Adrenal gland (tissue), 9 donors: ENCODE measurements at regions not wholly inside any gene's neighbourhood (a gene's known extent, or its start where the extent isn't known, plus 50 kb on each side); places are given as distances from the start of the nearest gene placed in this dataset.
"Not testable (repeated sequence)": the region's sequence is repeated elsewhere in the genome, so short reads cannot be mapped to it uniquely, and the experiment has no call there.

ENCODE experiments used
- DNase-seq, 7 donors: peaks; one replicate each; pipeline ENCODE4 v3.0.0-alpha.2; 2019 to 2020
- H3K27ac ChIP-seq, 5 donors: fragments of 200-600 bp; sonication (generic) in 4 of 5; 1 replicate in 3 of 5; 2 replicates in 2 of 5; pipeline versions ENCODE4 v1.5.1 to v1.8.0; 2016 to 2020; ENCODE audit warnings: mild to moderate bottlenecking in 1 of 5
- H3K27me3 ChIP-seq: fragments of 200-600 bp; 2 replicates; pipeline ENCODE4 v1.8.0; 2021
- H3K36me3 ChIP-seq, 2 donors: fragments of 200-600 bp; replicated peaks in 1 of 2; 1 replicate in 1 of 2; 2 replicates in 1 of 2; pipeline versions ENCODE4 v1.5.1 to v1.8.0; 2018 to 2022
- H3K4me1 ChIP-seq, 2 donors: fragments of 200-600 bp; replicated peaks in 1 of 2; 1 replicate in 1 of 2; 2 replicates in 1 of 2; pipeline versions ENCODE4 v1.5.1 to v1.8.0; 2018 to 2021
- H3K4me3 ChIP-seq, 4 donors: fragments of 200-600 bp; sonication (generic) in 3 of 4; one replicate each; pipeline ENCODE4 v1.5.1; 2016 to 2018
- H3K9me3 ChIP-seq, 3 donors: fragments of 200-600 bp; sonication (generic) in 1 of 3; replicated peaks in 1 of 3; 1 replicate in 2 of 3; 2 replicates in 1 of 3; pipeline versions ENCODE4 v1.5.1 to v1.8.0; 2016 to 2021
- POLR2A ChIP-seq, 2 donors: fragments of 450-650 bp; IDR thresholded peaks; one replicate each; pipeline ENCODE4 v1.6.1; 2017; ENCODE audit warnings: antibody characterized with exemption in 2 of 2, mild to moderate bottlenecking in 2 of 2, moderate library complexity in 1 of 2
- WGBS, 4 donors: extraction: QIAGEN DNeasy Blood & Tissue Kit in 2 of 4; methylation state at CpG; one replicate each; pipeline versions ENCODE4 v1.1.5 to v1.1.7; 2013 to 2017; 5-methylcytosine and 5-hydroxymethylcytosine counted together
- intact Hi-C, 2 donors: fragments of 100-400 bp; cut with DNase I; formaldehyde crosslinking; loops; one replicate each; pipeline versions ENCODE4 v1.14.1 to v1.15.0; 2022 to 2023
- TF ChIP-seq, protein P1 (sequence below), 6 experiments: fragments of 450-650 bp in 4 of 6; fragments of 200-600 bp in 2 of 6; sonication (generic) in 1 of 6; IDR thresholded peaks; 1 replicate in 5 of 6; 2 replicates in 1 of 6; pipeline versions ENCODE4 v1.5.1 to v1.8.0; 2016 to 2021; ENCODE audit warnings: antibody characterized with exemption in 6 of 6, mild to moderate bottlenecking in 2 of 6, moderate library complexity in 1 of 6
- donor health status: healthy with polysubstance abuse.
- donor health status: Bipolar disorder and iron deficiency.
- donor health status: DM: yes; HTN: yes; CAD: no.
- donor health status: DM: no; HTN: no; CAD: no.
- donor health status: DM: no; HTN: no; CAD: no.

DNA sequence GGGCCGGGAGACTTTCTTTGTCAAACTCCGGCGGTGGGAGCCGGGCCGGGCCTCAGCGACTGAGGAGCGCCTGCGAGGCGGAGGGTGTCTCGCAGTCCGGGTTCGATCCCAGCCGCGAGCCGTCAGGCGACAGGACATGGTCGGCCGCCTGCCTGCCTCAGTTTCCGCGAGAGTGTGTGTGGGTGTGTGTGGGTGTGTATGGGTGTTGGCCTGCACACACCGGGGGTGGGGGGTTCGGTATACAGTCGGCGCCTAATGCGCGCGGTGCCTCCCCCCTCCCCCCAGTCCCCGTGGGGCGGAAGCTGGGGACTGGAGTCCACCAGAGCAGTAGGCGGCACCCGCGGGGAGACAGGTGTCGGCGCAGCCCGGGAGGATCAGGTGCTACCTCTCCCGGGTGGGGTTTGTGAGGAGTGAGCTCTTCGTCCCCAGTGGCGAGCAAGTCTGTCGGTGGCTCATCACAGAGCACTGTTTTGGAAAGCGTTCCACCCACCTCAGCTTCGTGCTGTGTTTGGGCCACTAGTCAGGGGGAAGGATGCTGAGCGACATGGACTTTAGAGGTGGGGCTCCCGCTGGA is 246.3 kb downstream of the GOLGA6L6 start:
- WGBS, 4 donors: 81 to 89% (median 84%) methylated on average over 30 to 43 of the region's 43 CpGs
- TF ChIP-seq, protein P1, sequence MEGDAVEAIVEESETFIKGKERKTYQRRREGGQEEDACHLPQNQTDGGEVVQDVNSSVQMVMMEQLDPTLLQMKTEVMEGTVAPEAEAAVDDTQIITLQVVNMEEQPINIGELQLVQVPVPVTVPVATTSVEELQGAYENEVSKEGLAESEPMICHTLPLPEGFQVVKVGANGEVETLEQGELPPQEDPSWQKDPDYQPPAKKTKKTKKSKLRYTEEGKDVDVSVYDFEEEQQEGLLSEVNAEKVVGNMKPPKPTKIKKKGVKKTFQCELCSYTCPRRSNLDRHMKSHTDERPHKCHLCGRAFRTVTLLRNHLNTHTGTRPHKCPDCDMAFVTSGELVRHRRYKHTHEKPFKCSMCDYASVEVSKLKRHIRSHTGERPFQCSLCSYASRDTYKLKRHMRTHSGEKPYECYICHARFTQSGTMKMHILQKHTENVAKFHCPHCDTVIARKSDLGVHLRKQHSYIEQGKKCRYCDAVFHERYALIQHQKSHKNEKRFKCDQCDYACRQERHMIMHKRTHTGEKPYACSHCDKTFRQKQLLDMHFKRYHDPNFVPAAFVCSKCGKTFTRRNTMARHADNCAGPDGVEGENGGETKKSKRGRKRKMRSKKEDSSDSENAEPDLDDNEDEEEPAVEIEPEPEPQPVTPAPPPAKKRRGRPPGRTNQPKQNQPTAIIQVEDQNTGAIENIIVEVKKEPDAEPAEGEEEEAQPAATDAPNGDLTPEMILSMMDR (IDR thresholded peaks at IDR 0.05): no peak
- TF ChIP-seq POLR2A (IDR thresholded peaks at IDR 0.05): no peak

DNA sequence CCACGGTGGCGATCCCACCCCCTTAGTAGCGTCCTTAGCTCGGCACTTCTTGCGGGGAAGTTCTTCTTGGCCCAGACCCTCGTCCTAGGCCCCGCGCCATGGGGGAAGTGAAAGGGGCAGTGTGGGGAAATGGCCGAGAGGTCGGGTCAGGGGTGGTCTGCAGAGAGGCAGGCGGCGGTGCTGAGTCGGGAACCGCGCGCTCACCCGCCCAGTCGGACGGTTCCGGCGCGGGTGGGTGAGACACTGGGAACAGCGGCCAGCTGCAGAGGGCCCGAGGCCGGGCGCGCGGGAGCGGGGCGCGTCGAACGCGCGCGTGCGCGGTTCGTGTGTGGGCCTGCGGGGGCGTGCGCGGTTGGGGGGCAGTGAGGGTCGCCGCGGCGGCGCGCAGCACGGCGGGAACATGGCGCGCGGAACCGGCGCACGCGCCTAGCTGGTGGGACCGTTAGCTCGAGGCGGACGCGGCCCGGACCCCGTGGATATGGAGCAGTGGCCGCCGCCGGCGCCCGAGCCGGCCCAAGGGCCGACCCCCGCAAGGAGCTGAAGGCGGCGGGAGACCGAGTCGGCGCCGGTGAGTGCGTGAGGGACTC is 246.9 kb downstream of the GOLGA6L6 start:
- Histone ChIP-seq H3K27me3 (peaks cover 9% of the 10 kb centered on the region), H3K4me1 (no peaks in the 10 kb centered on the region), H3K9me3 (no peaks in the 10 kb centered on the region), H3K27ac (no peak overlapping the region), H3K36me3 (no peaks in the 10 kb centered on the region), H3K4me3 (no peak overlapping the region)
- peak in 1 of 7 donors; percentile 45 for DNase-seq
- no peak for TF ChIP-seq POLR2A (IDR thresholded peaks at IDR 0.05)
- TF ChIP-seq, protein P1 (IDR thresholded peaks at IDR 0.05): no peak
- intact Hi-C loops: no loop called here
- WGBS, 4 donors: 58 to 73% (median 70%) methylated on average over 58 to 80 of the region's 80 CpGs

More for the DNA sequence above, 246.3 kb downstream of the GOLGA6L6 start:
- H3K27ac ChIP-seq: no peak overlapping the region
- DNase-seq: peak in 1 of 7 donors; percentile 51
- no peak overlapping the region for H3K4me3 ChIP-seq
- H3K4me1 ChIP-seq: no peaks in the 10 kb centered on the region
- no peaks in the 10 kb centered on the region for H3K36me3 ChIP-seq
- intact Hi-C loops: no loop called here
- peaks cover 9% of the 10 kb centered on the region for H3K27me3 ChIP-seq
- H3K9me3 ChIP-seq: no peaks in the 10 kb centered on the region

DNA sequence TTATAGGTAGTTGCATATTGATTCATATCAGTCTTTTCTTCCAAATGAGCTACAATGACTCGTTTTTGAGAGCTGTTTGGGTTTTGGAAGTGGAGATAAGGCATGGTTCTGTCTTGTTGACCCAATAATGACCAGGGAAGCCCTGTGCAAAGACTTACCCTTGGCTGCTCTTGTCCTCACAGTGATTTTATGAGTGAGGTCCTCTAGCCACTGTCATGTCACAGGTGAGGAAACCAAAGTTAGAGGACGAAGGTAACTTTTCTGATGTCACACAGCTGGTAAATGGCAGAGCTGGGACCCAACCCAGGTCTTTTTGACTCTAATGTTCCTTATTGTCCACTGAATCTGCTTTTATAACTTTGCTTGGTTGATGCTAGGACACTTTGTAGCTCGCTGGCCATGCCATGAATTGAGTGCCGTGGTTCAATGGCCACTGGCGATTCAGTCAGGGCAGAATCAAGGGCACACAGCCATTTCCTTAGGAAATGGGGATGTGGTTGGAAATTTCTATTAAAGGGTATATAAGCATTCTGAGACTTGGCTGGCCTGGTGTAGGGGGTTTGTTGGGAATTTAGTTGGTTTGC is 249.1 kb downstream of the GOLGA6L6 start:
- H3K27ac ChIP-seq, H3K36me3 ChIP-seq, intact Hi-C loops, H3K9me3 ChIP-seq, H3K4me1 ChIP-seq, H3K4me3 ChIP-seq, H3K27me3 ChIP-seq: not testable (repeated sequence)
- peak in 1 of 7 donors; percentile 33 for DNase-seq
- WGBS, 4 donors: 50 to 65% (median 55%) methylated on average over 5 of the region's 5 CpGs

DNA sequence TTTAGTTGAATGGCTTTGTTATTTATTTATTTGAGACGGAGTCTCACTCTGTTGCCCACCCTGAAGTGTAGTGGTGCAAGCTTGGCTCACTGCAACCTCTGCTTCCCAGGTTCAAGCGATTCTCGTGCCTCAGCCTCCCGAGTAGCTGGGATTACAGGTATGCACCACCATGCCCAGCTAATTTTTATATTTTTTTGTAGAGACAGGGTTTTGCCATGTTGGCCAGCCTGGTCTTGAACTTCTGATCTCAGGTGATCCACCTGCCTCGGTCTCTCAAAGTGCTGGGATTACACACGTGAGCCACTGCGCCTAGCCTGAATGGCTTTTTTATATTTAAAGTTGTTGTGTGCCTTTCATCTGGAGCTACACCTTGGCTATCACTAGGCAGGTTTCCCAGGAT is 250.0 kb downstream of the GOLGA6L6 start:
- DNase-seq: peak in 1 of 7 donors; percentile 18
- 67 to 80% (median 71%) methylated on average over 7 of the region's 7 CpGs for WGBS, 4 donors
- H3K36me3 ChIP-seq, H3K4me3 ChIP-seq, H3K27ac ChIP-seq, intact Hi-C loops, H3K4me1 ChIP-seq, H3K9me3 ChIP-seq, H3K27me3 ChIP-seq: not testable (repeated sequence)

DNA sequence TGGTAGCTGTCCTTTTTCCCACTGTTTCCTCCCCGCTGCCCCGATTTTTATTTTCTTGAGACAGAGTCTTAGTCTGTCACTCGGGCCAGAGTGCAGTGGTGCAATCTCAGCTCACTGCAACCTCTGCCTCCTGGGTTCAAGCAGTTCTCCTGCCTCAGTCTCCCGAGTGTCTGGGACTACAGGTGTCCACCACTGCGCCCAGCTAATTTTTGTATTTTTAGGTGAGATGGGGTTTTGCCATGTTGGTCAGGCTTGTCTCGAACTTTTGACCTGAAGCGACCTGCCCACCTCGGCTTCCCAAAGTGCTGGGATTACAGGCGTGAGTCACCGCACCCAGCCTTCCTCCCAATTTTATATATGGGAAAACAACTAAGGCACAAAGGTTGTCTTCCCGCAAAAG is 251.0 kb downstream of the GOLGA6L6 start:
- H3K9me3 ChIP-seq, H3K4me1 ChIP-seq, H3K27ac ChIP-seq, H3K27me3 ChIP-seq, DNase-seq, H3K36me3 ChIP-seq, H3K4me3 ChIP-seq, intact Hi-C loops: not testable (repeated sequence)
- 73 to 78% (median 75%) methylated on average over 11 of the region's 11 CpGs for WGBS, 4 donors

DNA sequence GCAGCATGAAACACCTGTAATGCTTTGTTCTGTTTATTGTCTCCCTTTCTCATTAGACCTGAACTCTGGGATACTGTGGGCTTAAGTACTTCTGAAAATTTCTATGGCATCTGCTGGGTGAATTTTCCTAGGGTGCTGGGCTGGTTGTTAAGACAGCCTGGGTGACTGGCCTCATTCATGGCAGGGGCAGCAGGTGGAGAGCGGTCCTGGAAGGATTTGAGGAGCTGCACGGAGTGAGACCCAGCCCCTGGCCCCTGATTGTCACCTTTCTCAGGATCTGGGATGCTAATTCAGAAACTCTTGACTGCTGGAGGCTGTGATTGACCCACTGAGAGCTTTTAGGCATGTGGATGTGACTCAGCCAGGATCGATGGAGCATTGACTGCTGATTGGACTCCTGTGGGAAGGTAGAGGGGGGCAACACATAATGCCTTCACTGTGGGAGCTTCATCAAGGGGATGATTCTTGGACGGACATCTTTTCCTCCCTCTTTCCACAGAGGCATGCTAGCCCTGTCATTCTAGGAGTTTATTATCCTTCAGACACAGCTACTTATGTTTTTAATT is 252.0 kb downstream of the GOLGA6L6 start:
- H3K4me3 ChIP-seq, H3K27ac ChIP-seq, H3K9me3 ChIP-seq, H3K27me3 ChIP-seq, intact Hi-C loops, H3K36me3 ChIP-seq, H3K4me1 ChIP-seq, DNase-seq: not testable (repeated sequence)
- 60 to 70% (median 67%) methylated on average over 4 of the region's 4 CpGs for WGBS, 4 donors

DNA sequence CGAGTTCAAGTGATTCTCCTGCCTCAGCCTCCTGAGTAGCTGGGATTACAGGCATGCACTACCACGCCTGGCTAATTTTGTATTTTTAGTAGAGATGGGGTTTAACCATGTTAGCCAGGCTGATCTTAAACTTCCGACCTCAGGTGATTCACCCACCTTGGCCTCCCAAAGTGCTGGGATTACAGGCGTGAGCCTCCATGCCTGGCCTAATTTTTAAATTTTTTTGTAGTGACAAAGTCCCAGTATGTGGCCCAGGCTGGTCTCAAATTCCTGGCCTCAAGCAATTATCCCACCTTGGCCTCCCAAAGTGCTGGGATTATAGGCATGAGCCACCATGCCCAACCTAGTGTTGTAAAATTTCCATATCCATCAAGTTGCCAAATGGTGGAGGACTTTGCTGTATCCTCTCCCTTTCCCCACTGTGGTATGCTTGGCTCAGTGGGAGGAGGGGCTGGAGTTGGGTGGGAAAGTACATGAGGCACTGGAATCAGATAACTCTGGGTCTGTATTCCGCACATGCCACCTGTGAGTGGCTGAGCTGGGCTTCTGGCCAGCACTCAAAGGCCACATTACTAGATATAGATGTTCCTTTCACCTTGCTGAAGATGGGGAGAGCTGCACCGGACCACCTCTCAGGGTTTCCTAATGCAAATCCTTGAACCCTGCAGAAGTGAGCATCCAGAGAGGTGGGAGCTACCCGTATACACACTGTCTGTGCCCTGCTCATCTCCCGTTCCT is 252.6 kb downstream of the GOLGA6L6 start:
- WGBS, 4 donors: 60 to 67% (median 64%) methylated on average over 8 of the region's 8 CpGs

DNA sequence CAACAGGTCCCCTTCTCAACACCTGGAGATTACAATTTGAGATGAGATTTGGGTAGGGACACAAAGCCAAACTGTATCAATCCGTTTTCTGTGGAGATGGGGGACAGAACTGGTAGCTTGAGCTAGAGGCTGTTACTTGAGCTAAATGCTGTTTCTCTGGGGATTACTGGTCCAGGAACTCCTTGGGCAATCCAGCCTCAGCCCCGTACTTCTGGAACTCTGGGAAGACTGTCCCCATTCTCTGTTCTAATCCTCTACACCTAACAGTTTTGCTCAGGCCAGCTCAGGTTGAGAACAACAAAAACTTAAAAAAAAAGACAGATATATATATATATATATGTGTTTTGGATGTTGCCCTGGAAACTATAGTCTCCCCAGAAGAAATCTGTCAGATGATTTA is 255.0 kb downstream of the GOLGA6L6 start:
- H3K9me3 ChIP-seq, H3K36me3 ChIP-seq, H3K4me1 ChIP-seq, H3K27me3 ChIP-seq, H3K4me3 ChIP-seq, DNase-seq, intact Hi-C loops, H3K27ac ChIP-seq: not testable (repeated sequence)
- 29 to 67% (median 50%) methylated on average over 2 of the region's 2 CpGs for WGBS, 4 donors

More for the DNA sequence above, 252.6 kb downstream of the GOLGA6L6 start:
- H3K27ac ChIP-seq, H3K9me3 ChIP-seq, H3K4me1 ChIP-seq, intact Hi-C loops, H3K36me3 ChIP-seq, DNase-seq, H3K4me3 ChIP-seq, H3K27me3 ChIP-seq: not testable (repeated sequence)
